ENCODE measurements at regions not wholly inside any gene's neighbourhood (a gene's known extent, or its start where the extent isn't known, plus 50 kb on each side); places are given as distances from the start of the nearest gene placed in this dataset.

DNA sequence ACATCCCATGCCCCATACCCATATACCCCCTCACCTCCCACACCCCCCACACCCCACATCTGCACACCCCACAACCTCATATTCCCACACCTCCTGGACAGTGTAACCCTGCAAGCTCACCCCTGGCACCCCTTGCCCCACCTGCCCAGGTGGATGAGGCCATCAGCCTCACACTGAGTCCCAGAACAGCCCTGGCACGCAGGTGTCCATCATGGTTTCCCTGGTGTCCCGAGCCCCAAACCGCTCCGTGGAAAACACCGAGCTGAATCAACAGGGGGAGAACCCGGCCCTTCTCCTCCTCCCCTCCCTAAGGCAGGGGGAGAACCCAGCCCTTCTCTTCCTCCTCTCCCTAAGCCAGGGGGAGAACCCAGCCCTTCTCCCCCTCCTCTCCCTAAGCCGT is 415.6 kb upstream of the SALL3 start:
- Mint-ChIP-seq H3K4me3 (no peak overlapping the region), H3K27ac (no peak overlapping the region), H3K36me3 (ENCODE audit: insufficient read depth in 2 of 2) (peaks cover 2 to 4% of the 10 kb centered on the region in 2 donors), H3K27me3 (ENCODE audit: low read depth) (no peaks in the 10 kb centered on the region), H3K4me1 (ENCODE audit: low read depth) (no peaks in the 10 kb centered on the region), H3K9me3 (peaks cover 0 to 6% of the 10 kb centered on the region in 2 donors)
- no peak for ATAC-seq (replicated peaks in 1 of 2)
- no peak for DNase-seq

DNA sequence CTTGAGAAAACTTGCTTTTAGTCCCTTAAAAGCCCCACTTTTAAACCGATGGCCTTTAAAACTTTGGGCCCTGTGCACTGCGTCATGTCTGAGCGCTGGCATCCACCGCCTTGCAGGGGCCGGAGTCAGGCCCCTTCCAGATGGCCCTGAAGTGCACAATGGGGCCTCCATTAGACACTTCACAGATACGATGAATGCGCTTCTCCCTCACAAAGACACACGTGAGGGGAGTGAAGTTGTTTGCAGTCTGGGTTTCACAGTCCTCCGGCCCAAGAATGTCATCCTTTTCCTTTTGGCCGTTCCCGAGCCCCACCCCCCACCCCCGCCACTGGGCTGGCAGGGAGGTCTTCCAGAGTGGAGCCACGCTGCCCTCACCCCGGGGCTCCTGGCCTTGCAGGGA is 415.1 kb upstream of the SALL3 start:
- no peak overlapping the region for H3K4me3 Mint-ChIP-seq
- DNase-seq (no peak), ATAC-seq (replicated peaks in 1 of 2) (no peak)
- H3K4me1 Mint-ChIP-seq (ENCODE audit: low read depth), result no peaks in the 10 kb centered on the region
- H3K36me3 Mint-ChIP-seq (ENCODE audit: insufficient read depth in 2 of 2), result peaks cover 2 to 4% of the 10 kb centered on the region in 2 donors
- H3K9me3 Mint-ChIP-seq, result peaks cover 0 to 6% of the 10 kb centered on the region in 2 donors
- H3K27me3 Mint-ChIP-seq (ENCODE audit: low read depth), result no peaks in the 10 kb centered on the region
- H3K27ac Mint-ChIP-seq, result no peak overlapping the region

DNA sequence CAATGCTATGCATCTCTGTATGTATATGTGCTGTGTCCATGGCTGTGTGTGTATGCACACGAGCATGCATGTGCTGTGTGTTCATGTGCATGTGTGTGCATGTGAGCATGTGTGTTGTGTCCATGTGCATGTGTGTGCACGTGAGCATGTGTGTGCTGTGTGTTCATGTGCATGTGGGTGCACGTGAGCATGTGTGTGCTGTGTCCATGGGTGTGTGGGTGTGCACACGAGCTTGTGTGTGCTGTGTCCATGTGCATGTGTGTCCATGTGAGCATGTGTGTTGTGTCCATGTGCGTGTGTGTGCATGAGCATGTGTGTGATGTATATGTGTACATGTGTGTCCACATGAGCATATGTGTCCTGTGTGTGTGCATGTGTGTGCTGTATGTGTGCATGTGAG is 414.4 kb upstream of the SALL3 start:
- ATAC-seq (replicated peaks in 1 of 2) (no peak), DNase-seq (no peak)
- H3K27ac Mint-ChIP-seq, result no peak overlapping the region
- no peaks in the 10 kb centered on the region for H3K27me3 Mint-ChIP-seq (ENCODE audit: low read depth)
- H3K36me3 Mint-ChIP-seq (ENCODE audit: insufficient read depth in 2 of 2), result peaks cover 2 to 4% of the 10 kb centered on the region in 2 donors
- peaks cover under 1 to 6% of the 10 kb centered on the region in 2 donors for H3K9me3 Mint-ChIP-seq
- H3K4me3 Mint-ChIP-seq, result no peak overlapping the region
- H3K4me1 Mint-ChIP-seq (ENCODE audit: low read depth), result no peaks in the 10 kb centered on the region

DNA sequence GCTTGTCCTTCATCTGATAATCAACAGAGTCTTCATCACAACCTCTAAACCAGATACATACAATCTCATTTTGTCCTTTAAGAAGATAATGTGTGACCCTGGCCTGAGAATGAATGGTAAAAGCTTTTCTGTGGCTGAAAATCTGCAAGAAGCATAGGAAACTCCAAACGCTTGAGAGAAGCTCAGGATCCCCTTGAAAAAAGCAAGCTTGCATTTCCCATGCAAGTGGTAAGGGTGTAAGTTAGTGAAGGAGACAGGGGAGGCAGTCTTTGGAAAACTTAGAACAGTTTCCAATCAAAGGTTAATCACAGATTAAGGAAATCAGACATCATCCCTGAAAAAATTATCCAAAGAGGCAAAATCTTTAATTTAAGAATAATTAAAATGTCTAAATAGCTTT is 413.6 kb upstream of the SALL3 start:
- H3K9me3 Mint-ChIP-seq, result peaks cover 2 to 6% of the 10 kb centered on the region in 2 donors

DNA sequence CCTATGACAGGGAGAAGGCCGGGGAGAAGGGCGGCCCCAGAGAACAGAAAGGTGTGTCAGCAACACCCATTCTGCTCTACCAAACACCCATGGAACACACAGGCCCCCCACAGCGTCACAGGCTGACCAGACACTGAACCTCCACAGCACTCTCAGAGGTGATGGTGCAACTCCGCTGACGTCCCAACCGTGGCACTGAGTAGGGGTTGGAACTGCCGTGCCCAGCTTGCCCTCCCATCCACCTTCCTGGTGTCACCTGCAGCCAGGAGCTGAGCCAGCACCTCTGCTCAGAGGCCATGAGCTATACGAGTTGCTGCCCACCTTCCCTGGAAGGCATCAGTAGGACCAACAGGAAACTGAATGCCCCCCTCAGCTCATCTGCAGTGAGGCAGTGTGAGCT is 412.9 kb upstream of the SALL3 start:
- H3K36me3 Mint-ChIP-seq (ENCODE audit: insufficient read depth in 2 of 2), result peaks cover 2 to 4% of the 10 kb centered on the region in 2 donors
- H3K9me3 Mint-ChIP-seq, result peaks cover 4 to 6% of the 10 kb centered on the region in 2 donors
- no peak for ATAC-seq (replicated peaks in 1 of 2)
- no peak overlapping the region for H3K27ac Mint-ChIP-seq
- H3K4me3 Mint-ChIP-seq, result no peak overlapping the region
- no peaks in the 10 kb centered on the region for H3K4me1 Mint-ChIP-seq (ENCODE audit: low read depth)
- H3K27me3 Mint-ChIP-seq (ENCODE audit: low read depth), result no peaks in the 10 kb centered on the region
- DNase-seq, result no peak

More for the DNA sequence above, 413.6 kb upstream of the SALL3 start:
- no peak overlapping the region for H3K27ac Mint-ChIP-seq
- ATAC-seq (replicated peaks in 1 of 2) (no peak), DNase-seq (no peak)
- H3K27me3 Mint-ChIP-seq (ENCODE audit: low read depth), result no peaks in the 10 kb centered on the region
- peaks cover 2 to 4% of the 10 kb centered on the region in 2 donors for H3K36me3 Mint-ChIP-seq (ENCODE audit: insufficient read depth in 2 of 2)
- no peak overlapping the region for H3K4me3 Mint-ChIP-seq
- H3K4me1 Mint-ChIP-seq (ENCODE audit: low read depth), result no peaks in the 10 kb centered on the region

DNA sequence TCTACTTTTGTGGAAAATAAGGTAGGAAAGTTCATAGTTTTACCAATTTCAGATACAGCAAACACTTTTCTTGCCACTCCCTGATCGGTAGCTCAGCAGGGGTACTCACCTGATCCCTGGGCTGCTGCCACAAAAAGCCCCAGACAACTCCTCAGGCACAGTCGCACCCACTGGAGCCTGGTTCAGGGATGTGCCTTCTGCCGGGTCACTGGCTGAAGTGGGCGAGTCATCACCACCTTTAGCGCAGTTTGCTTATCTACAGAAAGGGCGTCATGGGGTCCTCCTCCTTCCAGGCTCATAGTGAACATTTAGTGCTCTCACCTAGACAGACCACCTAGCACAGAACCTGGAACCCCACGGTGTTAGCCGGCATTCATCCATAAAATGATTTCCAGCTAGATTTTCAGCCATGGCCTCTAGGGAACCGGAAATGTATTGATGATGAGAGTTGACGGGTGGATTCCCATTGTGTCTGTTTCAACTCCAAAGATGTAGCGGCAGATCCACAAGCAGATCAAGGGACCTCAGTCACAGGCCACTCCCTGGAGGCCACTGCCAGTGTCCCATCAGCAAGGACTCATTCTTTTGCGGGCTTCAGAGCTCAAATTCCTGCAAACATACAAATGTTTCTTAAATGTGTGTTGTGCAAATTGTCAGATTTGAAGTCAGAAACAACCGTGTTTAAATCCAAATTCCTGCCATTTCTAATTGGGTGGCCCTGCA is 408.4 kb upstream of the SALL3 start:
- ATAC-seq (replicated peaks in 1 of 2) (no peak), DNase-seq (no peak)
- no peak overlapping the region for H3K27ac Mint-ChIP-seq
- peaks cover 5 to 6% of the 10 kb centered on the region in 2 donors for H3K36me3 Mint-ChIP-seq (ENCODE audit: insufficient read depth in 2 of 2)
- no peaks in the 10 kb centered on the region for H3K27me3 Mint-ChIP-seq (ENCODE audit: low read depth)
- peaks cover 8 to 17% of the 10 kb centered on the region in 2 donors for H3K9me3 Mint-ChIP-seq
- H3K4me1 Mint-ChIP-seq (ENCODE audit: low read depth), result no peaks in the 10 kb centered on the region
- H3K4me3 Mint-ChIP-seq, result no peak overlapping the region

DNA sequence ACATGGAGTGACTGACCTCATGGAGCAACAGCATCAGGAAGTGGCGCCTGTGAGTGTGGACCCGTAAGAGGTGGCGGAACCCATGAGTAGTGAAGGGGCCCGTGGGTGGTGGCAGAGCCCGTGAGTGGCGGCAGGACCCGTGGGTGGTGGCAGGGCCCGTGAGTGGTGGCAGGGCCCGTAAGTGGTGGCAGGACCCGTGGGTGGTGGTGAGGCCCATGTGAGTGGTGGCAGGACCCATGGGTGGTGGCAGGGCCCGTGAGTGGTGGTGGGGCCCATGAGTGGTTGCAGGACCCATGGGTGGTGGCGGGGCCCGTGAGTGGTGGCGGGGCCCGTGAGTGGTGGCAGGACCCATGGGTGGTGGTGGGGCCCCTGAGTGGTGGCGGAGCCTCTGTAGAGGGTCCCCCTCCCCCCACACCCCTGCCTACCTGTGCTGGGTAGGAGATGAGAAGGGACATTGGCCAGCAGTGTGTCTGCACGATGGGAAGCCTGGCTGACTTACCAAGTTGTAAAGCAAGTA is 407.7 kb upstream of the SALL3 start:
- no peak overlapping the region for H3K4me3 Mint-ChIP-seq
- H3K9me3 Mint-ChIP-seq, result peaks cover 8 to 17% of the 10 kb centered on the region in 2 donors
- DNase-seq (no peak), ATAC-seq (replicated peaks in 1 of 2) (no peak)
- H3K36me3 Mint-ChIP-seq (ENCODE audit: insufficient read depth in 2 of 2), result peaks cover 5 to 6% of the 10 kb centered on the region in 2 donors
- no peaks in the 10 kb centered on the region for H3K4me1 Mint-ChIP-seq (ENCODE audit: low read depth)
- no peak overlapping the region for H3K27ac Mint-ChIP-seq
- no peaks in the 10 kb centered on the region for H3K27me3 Mint-ChIP-seq (ENCODE audit: low read depth)

DNA sequence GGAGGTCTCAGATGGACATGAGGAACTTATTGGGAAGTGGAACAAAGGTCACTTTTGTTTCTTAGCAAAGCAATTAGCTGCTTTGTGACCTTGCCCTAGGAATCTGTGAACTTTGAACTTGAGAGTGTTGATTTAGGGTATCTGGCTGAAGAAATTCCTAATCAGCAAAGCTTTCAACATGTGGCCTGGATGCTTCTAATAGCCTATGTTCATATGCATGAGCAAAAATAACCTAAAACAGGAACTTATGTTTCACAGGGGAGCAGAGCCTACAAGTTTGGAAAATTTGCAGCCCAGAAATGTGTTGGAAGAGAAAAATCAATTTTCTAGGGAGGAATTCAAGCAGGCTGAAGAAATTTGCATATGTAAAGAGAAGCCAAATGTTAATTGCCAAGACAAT is 405.8 kb upstream of the SALL3 start:
- H3K27me3 Mint-ChIP-seq (ENCODE audit: low read depth), result no peaks in the 10 kb centered on the region
- ATAC-seq (replicated peaks in 1 of 2) (no peak), DNase-seq (no peak)
- no peak overlapping the region for H3K4me3 Mint-ChIP-seq
- H3K27ac Mint-ChIP-seq, result no peak overlapping the region
- peaks cover 3% of the 10 kb centered on the region in 2 donors for H3K36me3 Mint-ChIP-seq (ENCODE audit: insufficient read depth in 2 of 2)
- no peaks in the 10 kb centered on the region for H3K4me1 Mint-ChIP-seq (ENCODE audit: low read depth)
- H3K9me3 Mint-ChIP-seq, result peaks cover 8 to 19% of the 10 kb centered on the region in 2 donors

DNA sequence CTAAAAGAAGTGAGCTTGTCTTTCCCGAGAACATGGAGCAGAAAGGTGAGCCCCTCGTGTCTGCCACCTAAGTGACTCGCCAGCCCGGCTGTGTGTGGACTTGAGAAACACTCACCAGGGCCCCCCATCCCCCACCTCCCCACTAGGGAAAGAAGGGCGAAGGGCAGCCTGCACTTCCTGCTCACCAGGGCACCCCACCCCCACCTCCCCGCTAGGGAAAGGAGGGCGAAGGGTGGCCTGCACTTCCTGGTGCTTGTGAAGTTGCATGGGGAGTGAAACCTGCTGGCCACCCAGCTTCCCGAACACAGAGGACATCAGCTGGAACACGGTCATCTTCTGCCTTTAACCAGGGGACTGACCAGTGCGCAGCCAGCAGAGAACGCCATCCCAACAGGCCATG is 402.7 kb upstream of the SALL3 start:
- Mint-ChIP-seq H3K27me3 (ENCODE audit: low read depth) (no peaks in the 10 kb centered on the region), H3K27ac (no peak overlapping the region), H3K4me1 (ENCODE audit: low read depth) (no peaks in the 10 kb centered on the region), H3K4me3 (no peak overlapping the region), H3K9me3 (peaks cover 8 to 15% of the 10 kb centered on the region in 2 donors), H3K36me3 (ENCODE audit: insufficient read depth in 2 of 2) (peaks cover 3% of the 10 kb centered on the region in 2 donors)
- no peak for ATAC-seq (replicated peaks in 1 of 2)
- DNase-seq, result no peak

DNA sequence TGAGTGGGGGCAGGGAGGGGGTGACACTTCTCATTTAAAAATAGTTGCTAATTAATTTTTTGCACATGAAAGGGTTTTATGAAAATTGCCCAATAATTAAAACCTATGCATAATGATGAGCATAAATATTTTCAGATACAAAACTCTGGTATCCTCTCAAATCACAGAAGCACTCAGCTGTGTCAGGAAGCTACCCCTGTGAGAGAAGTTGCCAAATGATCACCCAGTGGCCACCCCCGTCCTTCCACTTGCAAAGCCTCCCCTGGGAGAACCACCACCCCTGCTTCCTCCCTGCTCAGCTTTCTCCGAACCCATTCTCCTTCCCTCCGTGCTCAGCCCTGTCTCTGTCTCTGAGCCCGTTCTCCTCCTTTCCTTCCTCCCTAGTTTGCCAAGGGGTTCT is 400.2 kb upstream of the SALL3 start:
- ATAC-seq (replicated peaks in 1 of 2) (no peak), DNase-seq (no peak)
- Mint-ChIP-seq H3K4me1 (ENCODE audit: low read depth) (no peaks in the 10 kb centered on the region), H3K27ac (no peak overlapping the region), H3K36me3 (ENCODE audit: insufficient read depth in 2 of 2) (peaks cover 0 to 3% of the 10 kb centered on the region in 2 donors), H3K9me3 (peaks cover 3 to 5% of the 10 kb centered on the region in 2 donors), H3K27me3 (ENCODE audit: low read depth) (no peaks in the 10 kb centered on the region), H3K4me3 (no peak overlapping the region)

DNA sequence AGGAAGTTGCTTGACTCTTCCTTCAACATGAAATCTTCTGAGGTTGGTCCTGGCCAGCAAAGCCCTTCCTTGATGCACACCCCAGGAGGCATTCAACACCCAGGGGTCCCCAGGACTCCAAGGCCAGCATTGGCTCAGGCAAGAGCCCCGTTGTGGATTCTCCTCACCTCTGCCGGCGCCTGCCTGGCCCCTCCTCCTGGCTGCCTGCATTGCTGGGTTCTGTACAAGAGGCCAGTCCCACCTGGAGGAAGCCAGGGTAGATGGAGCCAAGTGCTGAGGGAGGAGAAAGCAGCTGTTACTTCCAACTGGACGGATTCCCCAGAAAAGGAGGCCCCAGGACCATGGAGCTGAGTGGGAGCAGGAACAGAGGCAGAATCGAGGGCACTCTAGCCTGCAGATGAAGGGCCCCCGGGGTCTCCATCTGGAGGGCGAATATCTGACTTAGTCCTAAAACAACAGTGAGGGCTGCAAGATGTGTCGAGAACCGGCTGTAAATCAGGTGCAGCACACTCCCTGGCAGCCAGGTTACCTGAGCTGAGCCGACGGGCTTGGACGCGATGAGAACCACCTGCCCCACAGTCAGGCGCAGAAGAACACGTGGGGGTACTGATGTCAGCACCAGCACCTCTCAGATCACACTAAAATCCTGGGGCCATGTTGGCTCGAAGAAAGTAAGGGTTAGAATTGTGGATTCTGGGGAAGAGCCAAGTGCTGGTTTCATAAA is 399.6 kb upstream of the SALL3 start:
- DNase-seq (no peak), ATAC-seq (replicated peaks in 1 of 2) (no peak)
- Mint-ChIP-seq H3K9me3 (peaks cover under 1 to 2% of the 10 kb centered on the region in 2 donors), H3K4me1 (ENCODE audit: low read depth) (no peaks in the 10 kb centered on the region), H3K36me3 (ENCODE audit: insufficient read depth in 2 of 2) (no peaks in the 10 kb centered on the region), H3K27ac (no peak overlapping the region), H3K27me3 (ENCODE audit: low read depth) (no peaks in the 10 kb centered on the region), H3K4me3 (no peak overlapping the region)

DNA sequence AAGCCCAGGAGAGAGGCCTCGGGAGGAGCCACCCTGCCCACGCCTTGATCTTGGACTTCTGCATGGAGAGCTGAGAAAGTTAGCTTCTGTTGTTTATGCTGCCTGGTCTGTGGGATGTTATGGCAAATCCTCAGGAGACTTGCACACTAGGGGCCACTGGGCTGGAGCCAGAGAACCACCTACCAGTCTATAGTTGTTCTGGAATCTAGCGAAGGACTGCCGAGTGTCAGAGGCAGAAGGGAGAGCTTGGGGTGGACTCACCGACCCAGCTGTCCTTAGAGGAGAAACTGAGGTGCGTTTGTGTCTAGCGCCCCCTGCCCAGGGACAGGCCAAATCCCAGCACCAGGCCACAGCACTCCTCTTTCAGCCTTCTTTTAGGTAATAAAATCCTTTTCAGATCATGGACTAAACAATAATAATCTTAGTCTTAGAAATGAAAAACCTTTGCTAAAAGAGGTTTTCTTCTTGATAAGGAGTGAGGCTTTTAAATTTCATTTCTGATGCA is 398.7 kb upstream of the SALL3 start:
- no peaks in the 10 kb centered on the region for H3K4me1 Mint-ChIP-seq (ENCODE audit: low read depth)
- H3K27ac Mint-ChIP-seq, result no peak overlapping the region
- H3K9me3 Mint-ChIP-seq, result peaks cover 0 to 2% of the 10 kb centered on the region in 2 donors
- ATAC-seq (replicated peaks in 1 of 2) (no peak), DNase-seq (no peak)
- no peaks in the 10 kb centered on the region for H3K36me3 Mint-ChIP-seq (ENCODE audit: insufficient read depth in 2 of 2)
- no peak overlapping the region for H3K4me3 Mint-ChIP-seq
- H3K27me3 Mint-ChIP-seq (ENCODE audit: low read depth), result no peaks in the 10 kb centered on the region

DNA sequence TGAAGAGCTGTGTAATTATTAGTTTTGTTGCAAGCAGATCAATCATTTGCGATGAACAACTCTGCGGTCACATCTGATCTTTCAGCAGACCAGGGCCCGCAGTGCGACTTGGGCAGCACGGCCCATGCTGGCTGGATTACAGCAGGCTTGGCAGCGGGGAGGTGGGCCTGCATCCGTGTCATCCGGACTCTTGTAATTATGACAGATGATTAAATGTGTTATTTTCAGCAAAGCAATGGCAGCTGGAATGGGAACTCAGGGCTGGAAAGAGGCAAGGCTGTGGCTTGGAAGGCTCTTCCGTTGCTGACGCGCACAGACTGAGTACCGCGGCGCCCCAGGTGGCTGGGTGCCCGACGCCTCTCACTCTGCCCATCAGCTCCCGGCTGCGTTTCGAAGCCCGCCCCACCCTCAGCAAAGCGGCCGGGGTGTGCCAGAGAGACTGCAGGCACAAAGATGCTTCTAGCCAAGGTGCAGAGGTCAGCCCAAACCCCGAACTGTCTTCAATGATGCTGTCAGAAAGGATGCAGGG is 397.4 kb upstream of the SALL3 start:
- peaks cover 0 to 2% of the 10 kb centered on the region in 2 donors for H3K9me3 Mint-ChIP-seq
- no peak overlapping the region for H3K27ac Mint-ChIP-seq
- H3K4me3 Mint-ChIP-seq, result no peak overlapping the region
- ATAC-seq (replicated peaks in 1 of 2) (no peak), DNase-seq (no peak)
- H3K36me3 Mint-ChIP-seq (ENCODE audit: insufficient read depth in 2 of 2), result no peaks in the 10 kb centered on the region
- H3K27me3 Mint-ChIP-seq (ENCODE audit: low read depth), result no peaks in the 10 kb centered on the region
- H3K4me1 Mint-ChIP-seq (ENCODE audit: low read depth), result no peaks in the 10 kb centered on the region

Measured in activated T-cell treated with anti-CD3 and anti-CD28 coated beads, Interleukin-2, amount 50 U/mL, for 72 hours (primary cell).